ENCODE measurements at regions not wholly inside any gene's neighbourhood (a gene's known extent, or its start where the extent isn't known, plus 50 kb on each side); places are given as distances from the start of the nearest gene placed in this dataset.

DNA sequence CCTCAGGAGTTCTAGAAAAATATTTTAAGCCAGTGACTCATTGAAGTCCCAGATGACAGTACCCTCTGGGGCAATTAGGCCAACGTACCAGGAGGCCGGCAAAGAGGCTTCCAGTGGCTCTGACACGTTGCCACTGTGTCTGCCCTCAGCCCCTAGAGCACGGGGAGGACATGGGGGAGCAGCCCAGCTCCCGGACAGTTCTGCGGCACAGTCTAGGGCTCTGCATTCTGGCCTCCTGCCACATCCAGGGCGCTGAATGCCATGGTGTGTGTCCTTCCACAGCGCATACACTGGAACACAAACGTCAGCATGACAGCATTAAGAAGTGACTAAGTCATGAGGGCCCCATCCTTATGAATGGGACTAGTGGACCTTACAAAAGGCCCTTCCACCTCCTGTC lies 156.2 kb downstream of the RNASET2 start:
- Histone ChIP-seq H3K79me1 (ENCODE audit: insufficient read depth, low read depth, low read length, poor library complexity, severe bottlenecking) (no peaks in the 10 kb centered on the region), H4K5ac (ENCODE audit: insufficient read length, low read depth, low read length) (no peak overlapping the region), H3K4me1 (ENCODE audit: insufficient read depth, low read length) (no peaks in the 10 kb centered on the region), H3K14ac (ENCODE audit: insufficient read depth, low read length) (no peak overlapping the region; the same call in 1 of the 2 replicates), H2AK5ac (ENCODE audit: insufficient read length, low read length) (no peak overlapping the region), H2BK12ac (ENCODE audit: insufficient read length, low read depth, low read length) (no peak overlapping the region), H4K20me1 (ENCODE audit: control insufficient read depth, insufficient read depth, insufficient read length) (no peaks in the 10 kb centered on the region), H3K18ac (ENCODE audit: insufficient read length, low read depth, low read length) (no peak overlapping the region), H3K9me3 (ENCODE audit: control insufficient read depth, low read depth, low read length) (no peaks in the 10 kb centered on the region), H2BK20ac (ENCODE audit: low read depth, low read length, poor library complexity, severe bottlenecking) (no peak overlapping the region), H3K27me3 (ENCODE audit: insufficient read depth, low read length) (no peaks in the 10 kb centered on the region), H2BK15ac (ENCODE audit: low read depth, low read length) (no peak overlapping the region), H3K4me2 (ENCODE audit: insufficient read depth, insufficient read length, low read length) (no peak overlapping the region), H3K27ac (ENCODE audit: insufficient read length, low read depth, low read length) (no peak overlapping the region), H2BK120ac (ENCODE audit: low read depth, low read length, poor library complexity, severe bottlenecking) (no peak overlapping the region), H2BK5ac (ENCODE audit: insufficient read length, low read length) (no peak overlapping the region), H3K23me2 (ENCODE audit: insufficient read length, low read depth, low read length, poor library complexity, severe bottlenecking) (no peaks in the 10 kb centered on the region), H2AFZ (ENCODE audit: low read length) (no peak overlapping the region), H4K8ac (replicated peaks; ENCODE audit: insufficient read length, low read depth, low read length) (no peak overlapping the region), H3T11ph (ENCODE audit: low read length) (no peak overlapping the region), H3K79me2 (ENCODE audit: insufficient read depth, low read length) (no peaks in the 10 kb centered on the region), H3K9ac (ENCODE audit: extremely low read depth, insufficient read length, low read length) (no peak overlapping the region), H3K56ac (ENCODE audit: insufficient read length, low read depth, low read length) (no peak overlapping the region), H3K4ac (ENCODE audit: low read depth, low read length) (no peak overlapping the region), H3K23ac (ENCODE audit: insufficient read length, low read depth, low read length) (no peak overlapping the region), H4K91ac (ENCODE audit: insufficient read length, low read depth, low read length) (no peak overlapping the region)
- Mint-ChIP-seq H3K27me3 (ENCODE audit: low read depth) (peaks cover 3% of the 10 kb centered on the region; the same call in 1 of the 2 replicates), H3K4me1 (no peaks in the 10 kb centered on the region), H3K9me3 (no peaks in the 10 kb centered on the region; a peak in 1 of 5 replicates), H3K27ac (no peak overlapping the region), H3K4me3 (no peak overlapping the region), H3K36me3 (ENCODE audit: insufficient read depth in 1 of 3, low read depth in 3 of 3) (no peaks in the 10 kb centered on the region; a peak in 1 of 7 replicates)
- TF ChIP-seq, protein P1, sequence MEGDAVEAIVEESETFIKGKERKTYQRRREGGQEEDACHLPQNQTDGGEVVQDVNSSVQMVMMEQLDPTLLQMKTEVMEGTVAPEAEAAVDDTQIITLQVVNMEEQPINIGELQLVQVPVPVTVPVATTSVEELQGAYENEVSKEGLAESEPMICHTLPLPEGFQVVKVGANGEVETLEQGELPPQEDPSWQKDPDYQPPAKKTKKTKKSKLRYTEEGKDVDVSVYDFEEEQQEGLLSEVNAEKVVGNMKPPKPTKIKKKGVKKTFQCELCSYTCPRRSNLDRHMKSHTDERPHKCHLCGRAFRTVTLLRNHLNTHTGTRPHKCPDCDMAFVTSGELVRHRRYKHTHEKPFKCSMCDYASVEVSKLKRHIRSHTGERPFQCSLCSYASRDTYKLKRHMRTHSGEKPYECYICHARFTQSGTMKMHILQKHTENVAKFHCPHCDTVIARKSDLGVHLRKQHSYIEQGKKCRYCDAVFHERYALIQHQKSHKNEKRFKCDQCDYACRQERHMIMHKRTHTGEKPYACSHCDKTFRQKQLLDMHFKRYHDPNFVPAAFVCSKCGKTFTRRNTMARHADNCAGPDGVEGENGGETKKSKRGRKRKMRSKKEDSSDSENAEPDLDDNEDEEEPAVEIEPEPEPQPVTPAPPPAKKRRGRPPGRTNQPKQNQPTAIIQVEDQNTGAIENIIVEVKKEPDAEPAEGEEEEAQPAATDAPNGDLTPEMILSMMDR (conservative IDR thresholded peaks at IDR 0.05): no peak
- DNase-seq: no peak
- WGBS (ENCODE audit: extremely low coverage, insufficient read length, low lambda C conversion rate): no CpG with 5 or more reads among the region's 9 CpGs

All from H9 (cell line).